Activated T-cell treated with anti-CD3 and anti-CD28 coated beads, Interleukin-2, amount 50 U/mL, for 48 hours (primary cell): ENCODE measurements at regions not wholly inside any gene's neighbourhood (a gene's known extent, or its start where the extent isn't known, plus 50 kb on each side); places are given as distances from the start of the nearest gene placed in this dataset.
"Not testable (repeated sequence)": the region's sequence is repeated elsewhere in the genome, so short reads cannot be mapped to it uniquely, and the experiment has no call there.

Experiments
- DNase-seq, 2 experiments: peaks; one replicate each; pipeline ENCODE4 v3.0.0-alpha.2; 2020

GRCh38 chr2:194327196-194327888 lies 1329.7 kb upstream of the SLC39A10 start:
- no peak for DNase-seq

- no peak for DNase-seq
Observed at GRCh38 chr2:194323740-194324139, 1333.3 kb upstream of the SLC39A10 start.

- no peak for DNase-seq
Observed at GRCh38 chr2:194320520-194320919, 1336.5 kb upstream of the SLC39A10 start.

GRCh38 chr2:194319222-194319992 lies 1337.6 kb upstream of the SLC39A10 start:
- DNase-seq, result no peak

GRCh38 chr2:194314042-194314441 lies 1343.0 kb upstream of the SLC39A10 start:
- DNase-seq, result no peak

GRCh38 chr2:194304191-194304590 lies 1352.8 kb upstream of the SLC39A10 start:
- no peak for DNase-seq

GRCh38 chr2:194301946-194302345 lies 1355.1 kb upstream of the SLC39A10 start:
- DNase-seq, result no peak

GRCh38 chr2:194294156-194294555 lies 1362.9 kb upstream of the SLC39A10 start:
- no peak for DNase-seq

GRCh38 chr2:194291104-194291503 lies 1365.9 kb upstream of the SLC39A10 start:
- DNase-seq, result no peak

GRCh38 chr2:194289712-194290346 lies 1367.2 kb upstream of the SLC39A10 start:
- no peak for DNase-seq

- not testable (repeated sequence) for DNase-seq
Observed at GRCh38 chr2:194276667-194277066, 1380.4 kb upstream of the SLC39A10 start.

GRCh38 chr2:194271293-194271961 lies 1385.6 kb upstream of the SLC39A10 start:
- DNase-seq, result no peak

- no peak for DNase-seq
Observed at GRCh38 chr2:194270648-194271047, 1386.4 kb upstream of the SLC39A10 start.

GRCh38 chr2:194264586-194264985 lies 1392.4 kb upstream of the SLC39A10 start:
- DNase-seq, result no peak

GRCh38 chr2:194260185-194260584 lies 1396.8 kb upstream of the SLC39A10 start:
- no peak for DNase-seq

GRCh38 chr2:194257095-194257494 lies 1399.9 kb upstream of the SLC39A10 start:
- no peak for DNase-seq

- no peak for DNase-seq
Observed at GRCh38 chr2:194253528-194254259, 1403.3 kb upstream of the SLC39A10 start.

GRCh38 chr2:194252127-194252526 lies 1404.9 kb upstream of the SLC39A10 start:
- DNase-seq, result no peak

GRCh38 chr2:194232600-194232999 lies 1424.4 kb upstream of the SLC39A10 start:
- no peak for DNase-seq

GRCh38 chr2:194223218-194223617 lies 1433.8 kb upstream of the SLC39A10 start:
- DNase-seq, result no peak

GRCh38 chr2:194214192-194214591 lies 1442.8 kb upstream of the SLC39A10 start:
- DNase-seq, result no peak

GRCh38 chr2:194205568-194206227 lies 1451.3 kb upstream of the SLC39A10 start:
- DNase-seq, result no peak
